ENCODE measurements at regions not wholly inside any gene's neighbourhood (a gene's known extent, or its start where the extent isn't known, plus 50 kb on each side); places are given as distances from the start of the nearest gene placed in this dataset.

GRCh38 chr21:15119486-15119885 lies 54.7 kb upstream of the NRIP1 start:
- Mint-ChIP-seq H3K9me3 (no peaks in the 10 kb centered on the region), H3K4me1 (peaks cover 15% of the 10 kb centered on the region)

GRCh38 chr21:15121097-15121654 lies 56.4 kb upstream of the NRIP1 start:
- DNase-seq, result no peak
- Mint-ChIP-seq H3K9me3 (peaks cover 6% of the 10 kb centered on the region), H3K4me1 (peaks cover 15% of the 10 kb centered on the region), H3K27me3 (ENCODE audit: low read depth, poor library complexity) (peaks cover 6% of the 10 kb centered on the region), H3K36me3 (ENCODE audit: low read depth) (no peaks in the 10 kb centered on the region), H3K4me3 (no peak overlapping the region), H3K27ac (peak overlapping the region; percentile 93)
- TF ChIP-seq CTCF (IDR thresholded peaks at IDR 0.05), result no peak

More at GRCh38 chr21:15119486-15119885, 54.7 kb upstream of the NRIP1 start:
- peaks cover 6% of the 10 kb centered on the region for H3K27me3 Mint-ChIP-seq (ENCODE audit: low read depth, poor library complexity)
- no peak overlapping the region for H3K27ac Mint-ChIP-seq
- H3K36me3 Mint-ChIP-seq (ENCODE audit: low read depth), result no peaks in the 10 kb centered on the region
- no peak overlapping the region for H3K4me3 Mint-ChIP-seq
- no peak for DNase-seq
- TF ChIP-seq CTCF (IDR thresholded peaks at IDR 0.05), result no peak

GRCh38 chr21:15121655-15122120 lies 56.9 kb upstream of the NRIP1 start:
- no peak for TF ChIP-seq CTCF (IDR thresholded peaks at IDR 0.05)
- Mint-ChIP-seq H3K4me1 (peaks cover 15% of the 10 kb centered on the region), H3K36me3 (ENCODE audit: low read depth) (no peaks in the 10 kb centered on the region), H3K9me3 (peaks cover 6% of the 10 kb centered on the region), H3K27ac (peak overlapping the region; percentile 93), H3K4me3 (no peak overlapping the region), H3K27me3 (ENCODE audit: low read depth, poor library complexity) (peaks cover 6% of the 10 kb centered on the region)
- DNase-seq, result no peak

GRCh38 chr21:15122241-15122640 lies 57.4 kb upstream of the NRIP1 start:
- DNase-seq, result no peak
- peaks cover 6% of the 10 kb centered on the region for H3K9me3 Mint-ChIP-seq
- H3K4me1 Mint-ChIP-seq, result peaks cover 15% of the 10 kb centered on the region
- TF ChIP-seq CTCF (IDR thresholded peaks at IDR 0.05), result no peak
- H3K27ac Mint-ChIP-seq, result no peak overlapping the region
- H3K4me3 Mint-ChIP-seq, result no peak overlapping the region
- no peaks in the 10 kb centered on the region for H3K36me3 Mint-ChIP-seq (ENCODE audit: low read depth)
- H3K27me3 Mint-ChIP-seq (ENCODE audit: low read depth, poor library complexity), result peaks cover 6% of the 10 kb centered on the region

GRCh38 chr21:15124731-15125130 lies 59.9 kb upstream of the NRIP1 start:
- Mint-ChIP-seq H3K27ac (no peak overlapping the region), H3K9me3 (peaks cover 6% of the 10 kb centered on the region), H3K4me1 (peaks cover 15% of the 10 kb centered on the region), H3K36me3 (ENCODE audit: low read depth) (no peaks in the 10 kb centered on the region), H3K27me3 (ENCODE audit: low read depth, poor library complexity) (peaks cover 3% of the 10 kb centered on the region), H3K4me3 (no peak overlapping the region)
- DNase-seq, result no peak
- TF ChIP-seq CTCF (IDR thresholded peaks at IDR 0.05), result no peak

GRCh38 chr21:15126948-15127347 lies 62.1 kb upstream of the NRIP1 start:
- DNase-seq, result no peak
- Mint-ChIP-seq H3K27me3 (ENCODE audit: low read depth, poor library complexity) (peaks cover 3% of the 10 kb centered on the region), H3K4me3 (no peak overlapping the region), H3K36me3 (ENCODE audit: low read depth) (no peaks in the 10 kb centered on the region), H3K9me3 (peaks cover 6% of the 10 kb centered on the region), H3K4me1 (peaks cover 12% of the 10 kb centered on the region), H3K27ac (no peak overlapping the region)
- no peak for TF ChIP-seq CTCF (IDR thresholded peaks at IDR 0.05)

All from nephron progenitor cell (in vitro differentiated cells).